Activated CD8-positive, alpha-beta T cell treated with anti-CD3 and anti-CD28 coated beads, Interleukin-2, amount 10 ng/mL, durations not matched to agents 7 days and 5 days (primary cell): ENCODE measurements at regions not wholly inside any gene's neighbourhood (a gene's known extent, or its start where the extent isn't known, plus 50 kb on each side); places are given as distances from the start of the nearest gene placed in this dataset.

Experiments used
- ATAC-seq: fragments of 150-1000 bp; cut with Tn5 transposase; one replicate; pipeline ENCODE4 v1.10.0; 2021; ENCODE audit warnings: moderate library complexity
- CTCF ChIA-PET: fragments of 350-600 bp; sonication (Branson Sonifier 250); formaldehyde crosslinking; loops from one replicate; lab custom pipeline; 2021; ENCODE audit warnings: antibody characterized with exemption; lab: Charles Lee
- POLR2A ChIA-PET: fragments of 350-600 bp; sonication (Branson Sonifier 250); formaldehyde crosslinking; loops from one replicate; lab custom pipeline; 2021; ENCODE audit warnings: antibody characterized with exemption; lab: Charles Lee
- DNase-seq: peaks from one replicate; pipeline ENCODE4 v3.0.0-alpha.2; 2020
- H3K27ac Mint-ChIP-seq: one replicate; pipeline ENCODE4 v1.8.0; 2021; ENCODE audit warnings: mild to moderate bottlenecking, mixed read lengths
- H3K27me3 Mint-ChIP-seq: one replicate; pipeline ENCODE4 v1.8.0; 2021; ENCODE audit warnings: low read depth, mixed read lengths
- H3K36me3 Mint-ChIP-seq: one replicate; pipeline ENCODE4 v1.8.0; 2021; ENCODE audit warnings: low read depth, mixed read lengths
- H3K4me1 Mint-ChIP-seq: one replicate; pipeline ENCODE4 v1.8.0; 2021; ENCODE audit warnings: low read depth, mixed read lengths
- H3K4me3 Mint-ChIP-seq: one replicate; pipeline ENCODE4 v1.8.0; 2021; ENCODE audit warnings: mild to moderate bottlenecking, mixed read lengths
- H3K9me3 Mint-ChIP-seq: one replicate; pipeline ENCODE4 v1.8.0; 2022; ENCODE audit warnings: mixed read lengths; ENCODE audit not compliant: insufficient read depth

DNA sequence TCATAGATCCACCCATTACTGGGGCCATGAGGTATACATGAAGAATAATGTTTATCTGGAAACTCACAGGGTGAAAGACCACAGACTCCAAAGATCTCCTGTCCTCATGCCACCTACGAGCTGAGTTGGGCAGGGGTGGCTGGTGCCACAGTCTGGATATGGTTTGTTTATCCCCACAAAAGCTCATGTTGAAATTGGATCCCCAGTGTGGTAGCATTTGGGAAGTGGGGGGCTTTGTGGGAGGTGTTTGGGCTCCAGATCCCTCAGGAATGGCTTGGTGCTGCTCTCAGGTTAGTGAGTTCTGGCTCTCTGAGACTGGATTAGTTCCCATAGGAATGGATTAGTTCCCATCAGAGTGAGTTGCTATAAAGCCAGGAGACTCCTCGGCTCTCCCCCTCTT is 192.3 kb upstream of the FSCB start:
- CTCF ChIA-PET: no interaction called here

DNA sequence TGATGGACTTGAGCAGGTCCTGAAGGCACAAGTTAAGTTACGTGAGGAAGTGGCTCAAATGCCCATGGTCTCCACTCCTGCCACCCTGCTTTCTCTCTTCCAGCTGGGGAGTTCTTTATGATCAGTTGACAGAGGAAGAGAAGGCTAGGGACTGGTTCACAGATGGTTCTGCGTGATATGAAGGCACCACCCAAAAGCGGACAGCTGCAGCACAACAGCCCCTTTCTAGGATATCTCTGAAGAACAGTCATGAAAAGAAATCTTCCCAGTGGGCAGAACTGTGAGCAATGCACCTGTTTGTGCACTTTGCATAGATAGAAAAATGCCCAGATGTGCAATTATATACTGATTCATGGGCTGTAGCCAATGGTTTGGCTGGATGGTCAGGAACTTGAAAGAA is 162.4 kb upstream of the FSCB start:
- Mint-ChIP-seq H3K27me3 (no peaks in the 10 kb centered on the region), H3K4me1 (no peaks in the 10 kb centered on the region), H3K9me3 (peaks cover 11% of the 10 kb centered on the region), H3K4me3 (no peak overlapping the region), H3K36me3 (no peaks in the 10 kb centered on the region), H3K27ac (no peak overlapping the region)
- ChIA-PET POLR2A (no interaction called here), CTCF (no interaction called here)
- no peak for ATAC-seq
- no peak for DNase-seq

More for the DNA sequence above, 192.3 kb upstream of the FSCB start:
- Mint-ChIP-seq H3K9me3 (no peaks in the 10 kb centered on the region), H3K27me3 (no peaks in the 10 kb centered on the region), H3K4me1 (no peaks in the 10 kb centered on the region), H3K27ac (no peak overlapping the region), H3K4me3 (no peak overlapping the region), H3K36me3 (no peaks in the 10 kb centered on the region)
- no peak for DNase-seq
- POLR2A ChIA-PET: no interaction called here
- no peak for ATAC-seq

DNA sequence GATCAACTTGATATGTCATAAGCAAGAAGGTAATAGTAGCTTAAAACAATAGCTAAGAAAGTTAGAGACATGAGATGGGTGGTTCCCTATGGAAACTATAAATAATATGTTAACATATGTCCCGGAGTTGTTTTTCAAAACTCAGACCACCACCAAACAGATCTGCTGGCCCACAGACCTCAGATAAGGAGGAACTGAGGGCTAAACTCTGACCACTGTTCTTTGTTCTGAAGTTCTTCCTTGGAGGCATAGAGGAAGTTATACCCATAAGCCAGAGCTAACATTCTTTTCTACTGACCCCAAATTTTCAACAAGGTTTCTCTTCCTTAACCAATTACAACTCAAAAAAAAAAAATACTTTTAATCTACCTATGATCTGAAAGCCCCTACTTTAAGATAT is 156.1 kb upstream of the FSCB start:
- Mint-ChIP-seq H3K9me3 (no peaks in the 10 kb centered on the region), H3K4me1 (peaks cover 15% of the 10 kb centered on the region), H3K27ac (no peak overlapping the region), H3K4me3 (no peak overlapping the region), H3K27me3 (no peaks in the 10 kb centered on the region), H3K36me3 (no peaks in the 10 kb centered on the region)
- ChIA-PET CTCF (no interaction called here), POLR2A (no interaction called here)
- no peak for ATAC-seq
- no peak for DNase-seq

DNA sequence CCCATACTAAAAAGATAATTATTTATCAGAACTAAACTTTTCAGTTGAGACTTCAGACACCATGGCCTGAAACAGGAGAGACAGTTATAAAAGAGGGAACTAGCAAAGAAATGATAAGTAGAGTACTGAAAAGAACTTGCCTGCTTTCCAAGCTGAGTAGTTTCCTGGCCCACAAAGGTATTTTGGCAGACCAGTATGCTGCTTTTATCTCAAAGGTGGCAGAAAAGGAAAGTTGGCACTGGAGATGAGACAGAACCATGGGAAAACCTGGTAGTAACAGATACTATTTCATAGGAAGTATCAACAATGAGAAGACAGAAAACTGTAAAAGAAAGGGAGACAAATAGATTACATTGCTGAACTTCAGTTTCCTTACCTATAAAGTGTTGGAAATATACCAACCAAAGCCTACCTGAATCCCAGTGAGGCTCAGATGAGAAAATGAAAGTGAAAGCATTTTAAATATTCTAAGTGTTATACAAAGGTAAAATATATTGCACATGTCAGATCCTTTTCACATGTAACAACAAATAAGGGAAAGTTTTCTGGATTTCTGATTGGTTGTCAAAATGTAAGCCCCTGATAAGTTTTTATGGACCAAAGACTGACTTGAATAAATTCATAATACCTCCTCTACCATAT is 155.3 kb upstream of the FSCB start:
- peak overlapping the region; percentile 15 for H3K27ac Mint-ChIP-seq
- DNase-seq (no peak), ATAC-seq (no peak)
- no peaks in the 10 kb centered on the region for H3K9me3 Mint-ChIP-seq
- POLR2A ChIA-PET: no interaction called here
- peaks cover 15% of the 10 kb centered on the region for H3K4me1 Mint-ChIP-seq
- H3K36me3 Mint-ChIP-seq: no peaks in the 10 kb centered on the region
- H3K4me3 Mint-ChIP-seq: no peak overlapping the region
- CTCF ChIA-PET: no interaction called here
- H3K27me3 Mint-ChIP-seq: no peaks in the 10 kb centered on the region

DNA sequence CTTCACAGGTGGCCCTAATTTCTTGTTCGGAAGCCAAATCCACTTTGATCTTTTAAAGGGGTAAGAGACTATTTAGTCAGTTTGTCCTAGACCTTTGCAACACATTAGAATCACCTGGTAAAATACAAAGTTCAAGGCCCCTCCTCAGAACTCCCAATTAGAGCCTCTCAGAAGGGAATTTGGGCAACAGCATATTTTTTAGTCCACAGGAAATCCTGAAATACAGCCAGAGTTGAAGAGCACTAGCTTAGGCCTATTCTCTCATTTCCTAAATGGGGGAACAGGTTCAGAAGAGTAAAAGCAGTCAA is 151.3 kb upstream of the FSCB start:
- Mint-ChIP-seq H3K9me3 (no peaks in the 10 kb centered on the region), H3K4me1 (peaks cover 11% of the 10 kb centered on the region), H3K27me3 (no peaks in the 10 kb centered on the region), H3K4me3 (no peak overlapping the region), H3K36me3 (no peaks in the 10 kb centered on the region), H3K27ac (no peak overlapping the region)
- CTCF ChIA-PET: no interaction called here
- POLR2A ChIA-PET: no interaction called here
- ATAC-seq: no peak
- DNase-seq: no peak

DNA sequence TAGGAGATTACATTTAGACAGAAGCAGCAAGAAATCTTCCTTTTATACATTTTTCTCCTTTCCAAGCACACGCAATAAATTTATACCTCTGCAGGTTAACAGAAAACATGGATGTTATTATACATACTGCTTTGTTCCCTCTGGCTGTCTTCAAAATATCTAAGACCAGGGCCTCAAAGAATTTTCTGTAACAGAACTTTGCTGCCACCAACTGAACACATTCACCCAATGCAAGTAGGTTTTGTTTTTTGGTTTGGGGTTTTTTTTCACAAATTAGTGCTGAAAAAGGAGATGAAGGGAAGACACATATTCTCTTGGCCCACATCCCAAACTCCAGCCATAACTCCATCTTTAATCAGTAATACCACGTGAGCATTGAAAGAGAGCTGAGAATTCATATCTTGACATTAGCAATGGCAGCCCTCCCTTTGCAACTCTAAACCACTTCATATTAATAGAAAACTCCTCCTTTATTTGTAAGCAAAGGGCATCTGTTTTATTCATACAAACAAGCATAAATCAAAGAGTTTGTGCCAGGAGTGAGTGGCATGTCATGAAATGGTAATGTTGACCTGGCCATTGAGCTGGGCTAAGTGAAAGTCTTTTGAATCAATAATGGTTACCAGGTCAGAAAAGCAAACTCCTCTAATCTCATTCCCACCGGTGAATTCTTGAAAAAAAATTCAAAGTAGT is 150.8 kb upstream of the FSCB start:
- CTCF ChIA-PET: no interaction called here
- DNase-seq (no peak), ATAC-seq (no peak)
- Mint-ChIP-seq H3K27ac (no peak overlapping the region), H3K27me3 (no peaks in the 10 kb centered on the region), H3K4me3 (no peak overlapping the region), H3K36me3 (no peaks in the 10 kb centered on the region), H3K4me1 (peaks cover 6% of the 10 kb centered on the region), H3K9me3 (no peaks in the 10 kb centered on the region)
- POLR2A ChIA-PET: no interaction called here

DNA sequence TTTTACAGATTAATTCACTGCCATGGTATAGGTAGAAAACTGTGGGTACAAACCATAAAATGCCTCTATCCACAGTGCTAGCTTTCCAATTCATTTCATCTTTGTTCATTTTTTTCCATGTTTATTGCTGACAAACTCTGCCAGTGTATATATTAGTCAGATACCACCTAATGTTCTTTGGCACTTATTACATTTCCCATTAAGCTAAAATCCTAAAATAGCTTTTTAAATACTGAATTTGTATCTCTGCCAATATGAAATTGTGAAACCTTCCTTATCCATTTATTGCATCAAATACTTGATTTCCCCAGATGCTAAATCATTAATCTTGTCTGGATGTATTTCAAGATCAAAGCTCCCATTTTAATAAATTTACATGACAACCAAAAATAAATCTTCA is 150.1 kb upstream of the FSCB start:
- Mint-ChIP-seq H3K9me3 (no peaks in the 10 kb centered on the region), H3K4me1 (peaks cover under 1% of the 10 kb centered on the region), H3K36me3 (no peaks in the 10 kb centered on the region), H3K4me3 (no peak overlapping the region), H3K27ac (no peak overlapping the region), H3K27me3 (no peaks in the 10 kb centered on the region)
- no peak for DNase-seq
- no peak for ATAC-seq
- ChIA-PET POLR2A (no interaction called here), CTCF (no interaction called here)

DNA sequence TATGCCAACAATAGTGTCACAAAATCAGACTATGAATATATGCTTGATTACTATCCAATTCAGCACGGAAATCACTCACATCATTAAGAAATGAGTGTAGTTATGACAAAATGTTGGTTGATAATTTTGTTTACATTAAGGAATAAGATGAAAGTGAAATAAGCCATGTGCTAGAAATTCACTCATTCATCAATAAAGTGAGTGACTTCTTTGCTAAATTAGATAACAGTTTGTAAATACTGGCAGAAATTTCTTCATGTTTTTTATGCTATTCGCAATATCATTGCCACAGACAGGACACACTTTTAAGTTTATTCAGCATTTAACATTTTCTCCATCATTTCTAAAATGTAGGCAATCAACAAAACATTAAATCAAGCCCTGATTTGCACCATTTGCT is 147.5 kb upstream of the FSCB start:
- H3K4me1 Mint-ChIP-seq: no peaks in the 10 kb centered on the region
- ATAC-seq (no peak), DNase-seq (no peak)
- ChIA-PET CTCF (no interaction called here), POLR2A (no interaction called here)
- no peak overlapping the region for H3K4me3 Mint-ChIP-seq
- no peak overlapping the region for H3K27ac Mint-ChIP-seq
- H3K9me3 Mint-ChIP-seq: no peaks in the 10 kb centered on the region
- no peaks in the 10 kb centered on the region for H3K27me3 Mint-ChIP-seq
- no peaks in the 10 kb centered on the region for H3K36me3 Mint-ChIP-seq

DNA sequence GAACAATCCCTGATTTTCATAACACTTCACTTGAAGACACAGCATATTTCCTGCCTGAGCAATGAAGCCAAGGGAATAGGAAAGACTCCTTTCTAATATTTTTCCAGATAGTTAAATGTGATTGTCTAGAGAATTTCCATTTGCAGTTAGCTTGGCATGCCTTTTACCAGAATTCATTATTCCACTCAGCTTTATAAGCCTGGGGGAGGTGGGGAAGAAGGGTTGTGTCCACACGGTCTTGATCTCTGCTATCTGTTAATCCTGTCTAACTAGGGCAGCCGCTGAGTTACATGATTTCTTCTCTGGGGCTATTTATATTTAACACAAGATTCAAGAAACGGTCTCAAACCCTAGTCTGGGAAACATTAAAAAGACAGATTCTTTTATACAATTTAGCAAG is 146.6 kb upstream of the FSCB start:
- Mint-ChIP-seq H3K27ac (no peak overlapping the region), H3K27me3 (no peaks in the 10 kb centered on the region), H3K36me3 (no peaks in the 10 kb centered on the region), H3K4me3 (no peak overlapping the region), H3K4me1 (no peaks in the 10 kb centered on the region), H3K9me3 (no peaks in the 10 kb centered on the region)
- ChIA-PET POLR2A (no interaction called here), CTCF (no interaction called here)
- DNase-seq (no peak), ATAC-seq (no peak)

DNA sequence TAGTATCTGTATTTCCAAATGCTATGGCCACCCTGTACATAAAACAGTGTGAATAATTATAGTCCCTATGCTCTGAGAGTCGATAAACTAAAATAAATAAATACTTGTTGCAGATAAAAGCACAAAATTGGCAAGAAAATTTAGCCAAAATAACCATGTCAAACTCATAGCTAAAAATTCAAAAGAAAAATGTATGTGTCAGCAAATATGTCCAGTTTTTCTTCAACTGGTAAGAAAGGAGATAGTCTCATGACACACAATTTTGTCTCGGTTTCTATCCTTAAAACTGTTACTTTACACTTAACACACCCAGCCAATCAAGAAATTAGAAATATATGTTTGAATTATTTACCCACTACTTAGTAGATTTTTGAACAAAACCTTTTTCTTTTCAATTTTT is 145.6 kb upstream of the FSCB start:
- ChIA-PET POLR2A (no interaction called here), CTCF (no interaction called here)
- no peak for ATAC-seq
- no peak overlapping the region for H3K4me3 Mint-ChIP-seq
- H3K9me3 Mint-ChIP-seq: no peaks in the 10 kb centered on the region
- no peaks in the 10 kb centered on the region for H3K27me3 Mint-ChIP-seq
- H3K4me1 Mint-ChIP-seq: no peaks in the 10 kb centered on the region
- DNase-seq: no peak
- no peak overlapping the region for H3K27ac Mint-ChIP-seq
- no peaks in the 10 kb centered on the region for H3K36me3 Mint-ChIP-seq

DNA sequence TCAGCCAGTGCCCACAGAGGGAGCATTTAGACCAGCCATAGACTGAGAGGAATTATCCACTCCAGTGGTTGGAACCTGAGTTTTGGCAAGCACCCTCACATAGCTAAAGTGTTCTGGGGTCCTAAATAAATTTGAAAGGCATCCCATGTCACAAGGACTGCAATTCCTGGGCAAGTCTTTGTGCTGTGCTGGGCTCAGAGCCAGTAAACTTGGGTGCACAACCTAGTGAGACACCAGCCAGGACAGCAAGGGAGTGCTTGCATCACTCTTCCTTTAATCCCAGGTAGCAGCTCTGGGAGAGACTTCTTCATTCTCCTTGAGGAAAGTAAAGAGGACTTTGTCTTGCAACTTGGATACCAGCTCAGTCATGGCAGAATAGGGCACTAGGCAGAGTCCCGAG is 142.0 kb upstream of the FSCB start:
- H3K27ac Mint-ChIP-seq: no peak overlapping the region
- H3K9me3 Mint-ChIP-seq: no peaks in the 10 kb centered on the region
- DNase-seq (no peak), ATAC-seq (no peak)
- no peaks in the 10 kb centered on the region for H3K4me1 Mint-ChIP-seq
- H3K4me3 Mint-ChIP-seq: no peak overlapping the region
- no peaks in the 10 kb centered on the region for H3K36me3 Mint-ChIP-seq
- POLR2A ChIA-PET: no interaction called here
- H3K27me3 Mint-ChIP-seq: no peaks in the 10 kb centered on the region
- CTCF ChIA-PET: interaction anchor here (0.5 kb wide), 1 partner anchor 1809 kb away, joined by 3 read pairs; no protein-coding TSS in a partner anchor

DNA sequence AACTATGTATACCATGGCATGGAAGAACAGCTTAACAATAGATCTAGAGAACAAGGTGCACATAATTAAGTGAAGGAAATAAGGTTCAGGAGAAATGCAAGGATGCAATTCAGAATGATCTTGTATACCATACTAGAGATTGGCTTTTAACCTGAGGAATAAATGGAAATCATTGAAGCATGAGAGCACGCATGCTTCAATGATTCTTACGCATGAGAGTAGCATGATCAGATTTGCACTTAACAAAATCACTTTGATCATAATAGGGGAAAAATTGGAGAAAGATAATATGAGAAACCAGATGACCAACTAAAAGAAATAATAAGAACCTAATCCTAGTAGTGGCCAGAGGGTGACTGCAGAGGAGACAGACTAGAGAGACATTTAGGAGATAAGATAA is 133.3 kb upstream of the FSCB start:
- Mint-ChIP-seq H3K4me3 (no peak overlapping the region), H3K27me3 (no peaks in the 10 kb centered on the region), H3K9me3 (no peaks in the 10 kb centered on the region), H3K36me3 (no peaks in the 10 kb centered on the region), H3K4me1 (no peaks in the 10 kb centered on the region), H3K27ac (no peak overlapping the region)
- ChIA-PET POLR2A (no interaction called here), CTCF (no interaction called here)
- DNase-seq: no peak
- no peak for ATAC-seq
